HG02870 (cell line): ENCODE measurements at regions not wholly inside any gene's neighbourhood (a gene's known extent, or its start where the extent isn't known, plus 50 kb on each side); places are given as distances from the start of the nearest gene placed in this dataset.
"Not testable (repeated sequence)": the region's sequence is repeated elsewhere in the genome, so short reads cannot be mapped to it uniquely, and the experiment has no call there.

Experiments used
- ATAC-seq: cut with Tn5 transposase; IDR thresholded peaks from one replicate; pipeline ENCODE4 v1.9.1; 2021; ENCODE audit warnings: mild to moderate bottlenecking, moderate library complexity; ENCODE audit not compliant: unreplicated experiment

DNA sequence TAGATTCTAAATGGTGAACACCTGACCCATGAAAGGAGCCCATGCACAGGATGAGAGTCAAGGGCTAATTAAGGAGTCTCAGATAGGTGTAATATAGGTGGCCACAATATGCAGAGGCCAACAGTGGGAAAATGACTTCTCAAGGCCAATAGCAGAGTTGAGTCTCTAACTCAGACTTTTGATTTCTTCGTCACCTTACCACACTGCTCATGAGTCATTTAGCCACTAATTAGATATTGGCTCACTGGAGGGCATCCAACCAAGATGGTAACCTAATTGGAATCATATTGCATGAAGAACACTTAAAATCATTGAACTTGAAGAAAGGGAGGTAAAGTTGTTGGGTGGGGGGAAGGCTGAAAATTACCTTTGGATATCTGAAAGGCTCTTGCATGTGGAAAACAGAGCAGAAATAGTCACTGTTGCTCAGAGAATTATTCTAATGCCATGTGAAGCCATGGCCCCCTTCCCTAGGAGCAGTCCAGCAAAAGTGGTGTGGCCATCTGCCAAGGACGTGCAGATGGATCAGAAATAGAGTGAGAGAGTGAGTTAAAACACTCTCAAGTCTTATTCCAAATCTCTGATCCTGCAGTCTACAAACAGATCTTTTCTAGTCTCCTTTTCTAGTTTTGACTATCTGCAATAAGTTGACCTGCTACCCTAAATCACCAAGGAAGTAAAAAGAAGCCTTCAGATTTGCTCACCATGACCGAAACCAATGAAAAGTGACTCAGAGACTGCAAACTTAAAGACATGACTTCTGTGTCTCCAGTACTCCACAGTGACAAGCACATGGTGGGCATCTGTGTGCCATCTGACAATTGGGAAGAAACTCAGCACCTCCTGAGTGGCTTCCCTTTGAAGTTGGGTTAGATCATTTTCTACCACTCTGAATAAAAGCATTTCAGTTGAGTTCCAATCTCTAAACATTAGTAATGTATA lies 93.9 kb upstream of the C1QTNF7 start:
- no peak for ATAC-seq

DNA sequence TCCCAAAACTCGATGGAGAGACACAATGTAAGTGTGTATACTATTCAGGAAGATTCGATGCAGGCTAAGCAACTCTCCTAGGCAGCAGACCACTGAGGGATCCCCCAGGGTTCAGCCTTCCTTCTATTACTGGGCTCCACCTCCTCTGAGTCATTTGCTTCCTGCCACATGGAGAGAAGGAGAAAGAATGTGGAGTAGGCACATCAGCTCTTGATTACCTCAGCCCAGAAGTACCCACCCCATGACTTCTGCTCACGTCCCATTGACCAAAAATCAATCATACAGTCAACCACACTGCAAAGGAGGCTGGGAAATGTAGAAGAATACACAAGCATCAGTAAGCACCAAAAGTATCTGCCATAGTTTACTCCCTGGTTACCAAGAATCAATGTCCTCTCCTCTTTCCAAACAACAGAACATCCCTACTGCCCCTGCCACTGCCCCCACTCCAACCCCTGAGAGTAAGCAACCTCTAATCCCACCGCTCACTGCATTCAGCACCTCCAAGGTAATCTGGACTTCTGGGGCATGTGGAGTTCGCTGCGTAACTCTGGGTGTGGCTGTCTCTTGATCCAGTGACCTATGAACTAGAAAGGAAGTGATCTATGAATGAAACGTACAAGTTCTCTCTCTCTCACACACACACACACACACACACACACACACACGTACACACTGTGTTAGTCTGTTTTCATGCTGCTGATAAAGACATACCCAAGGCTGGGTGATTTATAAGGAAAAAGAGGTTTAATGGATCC lies 91.2 kb upstream of the C1QTNF7 start:
- no peak for ATAC-seq

- ATAC-seq, result not testable (repeated sequence)
Observed at GRCh38 chr4:15337168-15337657, 90.6 kb upstream of the C1QTNF7 start.

DNA sequence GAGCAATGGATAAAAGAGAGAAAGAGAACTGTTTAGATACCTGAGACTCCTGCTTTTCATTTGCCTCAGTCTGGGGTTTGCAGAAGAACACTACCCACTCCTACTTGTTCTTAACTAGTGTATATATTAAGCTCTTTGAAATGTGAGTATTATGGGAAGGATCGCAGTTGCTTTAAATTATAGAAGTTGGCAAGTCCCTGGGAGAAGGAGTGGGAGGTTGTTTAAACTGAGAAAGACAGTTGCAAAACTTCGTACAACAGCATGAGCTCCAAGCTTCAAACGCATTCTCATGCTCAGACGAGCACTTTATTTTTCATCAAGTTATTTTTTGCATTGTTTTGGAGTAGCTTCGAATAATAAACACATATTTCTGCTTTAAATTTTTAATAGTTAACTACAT lies 88.1 kb upstream of the C1QTNF7 start:
- no peak for ATAC-seq

DNA sequence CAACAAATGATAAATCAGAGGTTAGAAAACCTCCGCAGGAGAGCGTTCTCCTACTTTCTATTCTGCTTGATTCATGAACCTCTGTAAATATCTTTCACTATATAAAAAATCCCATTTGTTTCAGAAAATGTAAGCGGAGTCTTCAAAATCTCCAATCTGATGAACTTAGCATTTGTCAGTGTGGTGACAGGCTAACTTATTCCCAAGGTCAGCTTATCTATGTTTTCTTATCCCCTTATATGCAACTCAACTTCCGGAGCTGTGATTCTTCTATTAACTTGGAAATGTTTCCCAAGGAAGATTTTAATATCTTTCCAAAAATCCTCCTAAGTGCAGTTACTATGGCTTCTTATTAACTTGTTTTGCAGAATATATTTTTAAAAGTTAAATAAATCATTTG lies 87.5 kb upstream of the C1QTNF7 start:
- no peak for ATAC-seq

GRCh38 chr4:15340902-15341732 lies 86.7 kb upstream of the C1QTNF7 start:
- no peak for ATAC-seq

- ATAC-seq, result no peak
Observed at GRCh38 chr4:15341733-15342300, 86.0 kb upstream of the C1QTNF7 start.

DNA sequence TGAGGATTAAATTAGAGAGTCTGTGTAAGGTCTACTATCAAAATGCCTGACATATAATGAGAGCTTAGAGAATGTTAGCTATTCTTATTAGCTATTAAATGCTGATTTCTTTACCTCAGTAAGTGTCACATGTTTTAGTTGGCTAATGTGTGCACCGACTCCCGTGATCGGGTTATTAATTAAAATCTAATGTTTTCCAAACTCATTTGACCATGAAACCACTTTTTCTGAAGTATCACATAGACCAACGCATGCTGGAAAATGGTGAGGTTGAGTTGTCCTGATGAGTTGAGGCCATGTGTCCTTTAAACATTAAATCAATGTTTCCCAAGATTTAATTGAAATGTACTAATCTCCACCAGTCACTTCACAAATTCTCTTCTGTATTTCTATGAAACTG lies 84.8 kb upstream of the C1QTNF7 start:
- no peak for ATAC-seq

DNA sequence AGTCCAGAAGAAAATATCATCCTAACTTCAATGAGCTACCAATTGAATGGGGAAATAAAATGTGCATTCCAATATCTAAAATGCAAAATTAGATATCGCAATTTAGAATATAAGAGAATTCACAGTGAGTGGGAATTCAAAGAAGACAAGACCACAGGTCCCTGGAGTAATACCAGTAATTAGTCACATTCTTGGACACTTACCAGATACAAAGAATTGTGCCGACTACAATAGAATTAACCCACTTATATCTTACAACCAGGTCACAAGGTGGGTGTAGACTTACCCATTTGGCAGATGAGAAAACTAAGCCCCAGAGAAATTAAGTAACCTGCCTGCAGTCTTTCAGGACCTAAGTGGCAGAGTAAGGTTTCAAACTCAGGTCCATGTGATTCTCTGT lies 84.3 kb upstream of the C1QTNF7 start:
- ATAC-seq, result no peak

- no peak for ATAC-seq
Observed at GRCh38 chr4:15344041-15344440, 83.8 kb upstream of the C1QTNF7 start.

DNA sequence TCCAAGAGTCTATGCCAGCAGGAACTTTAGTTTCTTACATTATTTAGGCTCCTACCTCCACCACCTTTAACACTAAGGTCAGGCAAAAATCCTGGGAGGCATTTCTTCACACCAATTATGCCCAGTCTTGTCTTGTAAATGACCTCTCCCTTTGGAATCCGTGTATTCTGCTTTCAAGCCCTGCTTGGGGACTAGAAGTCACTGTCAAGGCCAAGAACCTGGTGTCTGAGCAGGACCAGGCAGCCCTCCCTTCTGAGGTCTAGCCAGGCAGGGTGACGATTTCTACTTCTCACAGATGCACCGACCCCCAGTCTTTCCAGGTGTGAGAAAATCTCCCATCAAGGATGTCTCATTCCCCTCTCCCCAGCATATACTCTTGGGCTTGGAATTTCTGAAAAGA lies 82.7 kb upstream of the C1QTNF7 start:
- ATAC-seq, result no peak

GRCh38 chr4:15348236-15348635 lies 79.6 kb upstream of the C1QTNF7 start:
- no peak for ATAC-seq

GRCh38 chr4:15348695-15349094 lies 79.1 kb upstream of the C1QTNF7 start:
- no peak for ATAC-seq

DNA sequence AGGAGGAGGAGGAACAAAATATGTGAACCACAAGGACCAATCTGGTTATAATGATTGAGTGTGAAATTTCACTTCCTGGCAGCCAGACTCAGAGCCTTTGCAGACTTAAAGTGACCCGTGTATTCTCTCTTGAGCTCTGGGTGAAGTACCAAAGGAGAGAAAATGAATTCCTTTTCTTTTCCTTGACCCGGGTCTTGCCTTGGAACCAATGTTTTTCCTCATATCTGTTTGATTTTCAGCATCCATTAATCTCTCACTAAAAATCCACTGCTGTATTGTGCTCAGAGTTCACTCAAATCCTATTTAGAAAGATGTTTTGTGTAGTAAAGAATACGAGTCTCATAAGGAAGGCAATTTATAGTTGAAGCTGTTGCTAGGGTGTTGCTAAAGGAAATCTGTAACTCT lies 78.3 kb upstream of the C1QTNF7 start:
- no peak for ATAC-seq

DNA sequence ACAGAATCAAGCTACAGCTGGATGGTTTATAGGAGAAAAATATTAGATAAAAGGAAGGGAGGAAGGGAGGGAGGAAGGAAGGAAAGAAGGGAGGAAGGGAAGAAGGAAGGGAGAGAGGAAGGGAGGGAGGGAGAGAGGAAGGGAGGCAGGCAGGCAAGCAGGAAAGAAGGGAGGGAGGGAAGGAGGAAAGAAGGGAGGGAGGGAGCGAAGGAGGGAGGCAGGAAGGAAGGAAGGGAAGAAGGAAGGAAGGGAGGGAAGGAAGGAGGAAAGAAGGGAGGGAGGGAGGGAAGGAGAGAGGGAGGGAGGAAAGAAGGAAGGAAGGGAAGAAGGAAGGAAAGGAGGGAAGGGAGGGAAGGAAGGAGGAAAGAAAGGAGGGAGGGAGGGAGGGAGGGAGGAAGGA lies 77.9 kb upstream of the C1QTNF7 start:
- no peak for ATAC-seq

- no peak for ATAC-seq
Observed at GRCh38 chr4:15352524-15352923, 75.3 kb upstream of the C1QTNF7 start.

DNA sequence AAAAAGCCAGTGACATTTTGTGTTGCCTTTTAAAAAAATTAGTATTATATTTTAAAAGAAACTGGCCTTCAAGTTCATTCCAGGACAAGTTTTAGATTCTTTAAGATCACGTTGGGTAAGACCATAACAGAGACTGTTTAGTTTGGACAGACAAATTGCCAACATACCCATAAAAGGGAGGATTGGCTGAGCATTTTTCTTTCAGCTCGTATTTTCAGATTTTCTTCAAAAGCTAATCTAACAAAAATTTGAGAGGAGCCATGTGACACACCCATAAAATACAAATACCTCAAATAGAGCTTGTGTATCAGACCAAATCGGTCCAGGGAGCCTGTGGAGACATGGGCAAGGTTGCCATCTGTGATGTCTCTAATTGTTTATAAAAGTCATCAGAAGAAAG lies 74.6 kb upstream of the C1QTNF7 start:
- ATAC-seq, result no peak

DNA sequence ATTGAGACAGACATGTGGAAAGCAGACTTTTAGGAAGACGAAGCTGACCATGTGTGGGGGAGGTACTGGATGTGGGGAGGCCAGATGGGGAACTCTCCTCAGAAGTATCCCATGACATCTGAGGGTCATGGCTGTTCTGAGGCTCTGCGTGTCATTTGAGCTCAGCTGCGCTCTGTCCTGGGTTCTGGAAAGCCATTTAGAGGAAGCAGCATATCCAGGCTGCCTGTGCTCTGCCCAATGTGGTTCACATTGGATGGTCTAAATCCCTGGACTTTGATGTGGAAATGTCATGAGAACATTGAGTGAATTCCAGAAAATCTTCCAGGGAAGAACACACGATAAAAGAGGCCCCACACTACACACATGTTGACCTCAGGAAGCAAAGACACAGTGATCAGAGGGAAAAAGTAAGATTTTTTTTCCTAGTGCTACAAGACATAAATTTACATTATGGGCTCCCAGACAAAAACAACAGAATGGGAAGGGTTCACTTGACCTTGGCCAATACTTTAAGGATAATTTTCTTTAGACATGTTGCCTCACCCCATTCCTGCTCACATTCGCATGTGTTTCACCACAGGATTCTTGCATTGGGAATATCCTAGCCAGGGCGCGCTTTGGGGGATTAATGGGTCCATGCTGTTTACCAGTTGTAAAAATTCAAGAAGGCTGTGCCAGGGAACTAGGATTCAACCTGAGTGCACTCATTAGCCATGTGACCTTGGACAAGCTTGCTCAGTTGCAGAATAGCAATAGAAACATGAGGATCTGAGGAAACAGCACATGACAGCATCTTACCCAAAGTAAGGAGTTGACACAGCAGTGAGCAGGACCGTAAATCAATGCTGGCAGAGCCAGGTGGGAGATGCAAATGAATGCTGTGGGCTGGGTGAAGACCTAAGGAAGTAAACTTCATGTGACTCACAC lies 73.2 kb upstream of the C1QTNF7 start:
- no peak for ATAC-seq

DNA sequence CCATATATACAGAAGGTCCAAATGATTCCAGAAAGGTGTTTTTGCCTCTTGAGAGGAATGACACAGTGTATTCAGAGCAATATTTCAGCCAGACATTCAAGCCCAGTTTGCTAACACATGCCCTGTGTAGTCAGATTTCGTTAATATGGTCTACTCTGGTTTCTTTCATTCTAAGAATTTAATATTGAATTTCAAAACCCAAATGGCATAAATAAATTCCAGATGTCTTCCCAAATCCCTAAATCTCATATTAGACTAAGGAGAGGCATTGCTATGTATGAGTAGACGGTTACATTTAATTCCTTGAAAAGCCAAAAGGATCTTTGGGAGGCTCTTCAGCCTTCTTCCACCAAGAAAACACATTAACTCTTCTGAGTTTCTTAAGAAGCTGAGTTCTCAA lies 66.3 kb upstream of the C1QTNF7 start:
- ATAC-seq, result no peak

GRCh38 chr4:15362541-15362940 lies 65.3 kb upstream of the C1QTNF7 start:
- ATAC-seq, result no peak
